SK-N-SH (cell line): ENCODE measurements at regions not wholly inside any gene's neighbourhood (a gene's known extent, or its start where the extent isn't known, plus 50 kb on each side); places are given as distances from the start of the nearest gene placed in this dataset.

Experiments used
- CTCF ChIA-PET: fragments of 300-600, 350-600 bp; formaldehyde crosslinking; extraction: SDS; loops from one replicate; lab custom pipeline; 2021; lab: Yijun Ruan, JAX
- POLR2A ChIA-PET: fragments of 350-600 bp; sonication (Branson Sonifier 250); formaldehyde crosslinking; extraction: SDS; loops from one replicate; lab custom pipeline; 2020; ENCODE audit warnings: antibody characterized with exemption, inconsistent platforms; lab: Yijun Ruan, JAX
- DNase-seq: peaks from one replicate; pipeline ENCODE4 v3.0.0; 2012
- H2AFZ ChIP-seq: fragments of 200-600 bp; sonication (generic); 2 replicates; pipeline ENCODE4 v1.8.1; 2016; ENCODE audit warnings: antibody characterized with exemption, mild to moderate bottlenecking, low read depth
- H3F3A ChIP-seq: fragments of 200-600 bp; sonication (generic); replicated peaks from 2 replicates; pipeline ENCODE3; 2016; ENCODE audit warnings: antibody characterized with exemption, mild to moderate bottlenecking; ENCODE audit not compliant: insufficient read depth
- H3K27ac ChIP-seq, 2 experiments: fragments of 200-500 bp in 1 of 2; fragments of 200-600 bp in 1 of 2; sonication (Bioruptor generic) in 1 of 2; sonication (generic), shearing (Covaris generic) in 1 of 2; 2 replicates each; pipeline versions ENCODE4 v1.5.1 to v1.6.1; 2014 to 2016; ENCODE audit warnings: low read depth in 2 of 2, inconsistent platforms in 1 of 2, low read length in 1 of 2, mild to moderate bottlenecking in 1 of 2, mixed read lengths in 1 of 2
- H3K27me3 ChIP-seq: fragments of 200-600 bp; sonication (generic), shearing (Covaris generic); 2 replicates; pipeline ENCODE4 v1.6.1; 2016; ENCODE audit warnings: mixed run types; ENCODE audit not compliant: insufficient read depth
- H3K36me3 ChIP-seq, 2 experiments: fragments of 200-500 bp in 1 of 2; fragments of 200-600 bp in 1 of 2; sonication (Bioruptor generic) in 1 of 2; sonication (generic) in 1 of 2; replicated peaks in 1 of 2; 2 replicates each; pipeline versions ENCODE3 to v1.5.1; 2014 to 2016; ENCODE audit warnings: low read length in 1 of 2, mild to moderate bottlenecking in 1 of 2; ENCODE audit not compliant: insufficient read depth in 2 of 2, control insufficient read depth in 1 of 2
- H3K4me1 ChIP-seq, 2 experiments: fragments of 200-500 bp in 1 of 2; fragments of 200-600 bp in 1 of 2; sonication (Bioruptor generic) in 1 of 2; sonication (generic), shearing (Covaris generic) in 1 of 2; 2 replicates each; pipeline versions ENCODE4 v1.5.1 to v1.6.1; 2014 to 2016; ENCODE audit warnings: low read depth in 1 of 2, low read length in 1 of 2, mixed run types in 1 of 2; ENCODE audit not compliant: insufficient read depth in 2 of 2, control insufficient read depth in 1 of 2
- H3K4me2 ChIP-seq: fragments of 200-600 bp; sonication (generic), shearing (Covaris generic); 2 replicates; pipeline ENCODE4 v1.6.1; 2017; ENCODE audit warnings: mixed run types
- H3K4me3 ChIP-seq, 2 experiments: fragments of 200-500 bp in 1 of 2; fragments of 200-600 bp in 1 of 2; sonication (Bioruptor generic) in 1 of 2; sonication (generic), shearing (Covaris generic) in 1 of 2; 2 replicates each; pipeline versions ENCODE4 v1.5.1 to v1.8.1; 2014 to 2016; ENCODE audit warnings: low read depth in 2 of 2, inconsistent platforms in 1 of 2, low read length in 1 of 2, mild to moderate bottlenecking in 1 of 2, mixed read lengths in 1 of 2, moderate library complexity in 1 of 2
- H3K79me2 ChIP-seq: fragments of 200-600 bp; sonication (generic); 2 replicates; pipeline ENCODE4 v1.8.1; 2017; ENCODE audit warnings: mild to moderate bottlenecking; ENCODE audit not compliant: insufficient read depth
- H3K9ac ChIP-seq: fragments of 200-600 bp; sonication (generic); 2 replicates; pipeline ENCODE4 v1.6.1; 2017; ENCODE audit warnings: mixed run types
- H3K9me2 ChIP-seq: fragments of 200-600 bp; sonication (generic); 2 replicates; pipeline ENCODE4 v1.6.1; 2017; ENCODE audit warnings: mixed run types
- H3K9me3 ChIP-seq: fragments of 200-600 bp; sonication (generic); 2 replicates; pipeline ENCODE4 v1.6.1; 2017; ENCODE audit warnings: mixed run types, mild to moderate bottlenecking, moderate library complexity
- H4K20me1 ChIP-seq: fragments of 200-600 bp; sonication (generic); 2 replicates; pipeline ENCODE4 v1.6.1; 2017; ENCODE audit warnings: mild to moderate bottlenecking, mixed run types; ENCODE audit not compliant: insufficient read depth
- EP300 ChIP-seq, 2 experiments: IDR thresholded peaks; 2 replicates each; pipeline versions ENCODE4 v1.4.0 to v1.6.1; 2012; ENCODE audit warnings: borderline replicate concordance in 1 of 2, low read depth in 1 of 2, low read length in 1 of 2
- EZH2phosphoT487 ChIP-seq: fragments of 200-600 bp; sonication (generic); IDR thresholded peaks from 2 replicates; pipeline ENCODE4 v1.6.1; 2017; ENCODE audit warnings: low read depth, mixed run types, mild to moderate bottlenecking, antibody characterized with exemption, moderate library complexity, borderline replicate concordance
- FOSL2 ChIP-seq: IDR thresholded peaks from 2 replicates; pipeline ENCODE4 v1.4.0; 2012; ENCODE audit warnings: low read depth, mild to moderate bottlenecking, moderate library complexity, borderline replicate concordance
- FOXJ3 ChIP-seq: sonication (generic); formaldehyde crosslinking; IDR thresholded peaks from 2 replicates; pipeline ENCODE4 v1.5.1; 2020; ENCODE audit warnings: mild to moderate bottlenecking, missing genetic modification reagents
- FOXM1 ChIP-seq: IDR thresholded peaks from 2 replicates; pipeline ENCODE4 v1.4.0; 2012; ENCODE audit warnings: low read depth, mild to moderate bottlenecking
- GABPA ChIP-seq: IDR thresholded peaks from 2 replicates; pipeline ENCODE4 v1.4.0; 2012; ENCODE audit warnings: low read depth, mild to moderate bottlenecking
- JUND ChIP-seq: IDR thresholded peaks from 2 replicates; pipeline ENCODE4 v1.4.0; 2012
- NFIC ChIP-seq: IDR thresholded peaks from 2 replicates; pipeline ENCODE4 v1.4.0; 2012; ENCODE audit warnings: borderline replicate concordance
- NRF1 ChIP-seq: IDR thresholded peaks from 2 replicates; pipeline ENCODE4 v1.6.1; 2012; ENCODE audit warnings: low read depth, mild to moderate bottlenecking, low read length
- PBX3 ChIP-seq: IDR thresholded peaks from 2 replicates; pipeline ENCODE4; 2012
- POLR2AphosphoS5 ChIP-seq: IDR thresholded peaks from 2 replicates; pipeline ENCODE4 v1.6.1; 2012; ENCODE audit warnings: low read depth, low read length
- RAD21 ChIP-seq: IDR thresholded peaks from 2 replicates; pipeline ENCODE4 v1.6.1; 2012; ENCODE audit warnings: mild to moderate bottlenecking, low read length
- REST ChIP-seq: IDR thresholded peaks from 2 replicates; pipeline ENCODE4 v1.6.1; 2012; ENCODE audit warnings: mild to moderate bottlenecking, low read depth, low read length, moderate library complexity
- RFX5 ChIP-seq: IDR thresholded peaks from 2 replicates; pipeline ENCODE4 v1.6.1; 2012; ENCODE audit warnings: mild to moderate bottlenecking, improper control_type of control experiment, low read length
- RXRA ChIP-seq: IDR thresholded peaks from 2 replicates; pipeline ENCODE4 v1.4.0; 2012; ENCODE audit warnings: low read depth, mild to moderate bottlenecking, borderline replicate concordance
- SIN3A ChIP-seq: IDR thresholded peaks from 2 replicates; pipeline ENCODE4 v1.6.1; 2012; ENCODE audit warnings: low read depth, mild to moderate bottlenecking, low read length, moderate library complexity, borderline replicate concordance
- SMC3 ChIP-seq: IDR thresholded peaks from 2 replicates; pipeline ENCODE4 v1.6.1; 2012; ENCODE audit warnings: low read depth, low read length, improper control_type of control experiment
- TEAD4 ChIP-seq: IDR thresholded peaks from 2 replicates; pipeline ENCODE4 v1.4.0; 2012; ENCODE audit warnings: mild to moderate bottlenecking, borderline replicate concordance; ENCODE audit not compliant: insufficient read depth
- USF1 ChIP-seq: IDR thresholded peaks from 2 replicates; pipeline ENCODE4 v1.4.0; 2012; ENCODE audit warnings: low read depth, borderline replicate concordance
- USF2 ChIP-seq: fragments of 150-350 bp; IDR thresholded peaks from 2 replicates; pipeline ENCODE4 v1.6.1; 2017; ENCODE audit warnings: antibody characterized with exemption, low read length, low read depth, borderline replicate concordance
- YY1 ChIP-seq: IDR thresholded peaks from 2 replicates; pipeline ENCODE4 v1.4.0; 2012; ENCODE audit warnings: low read depth, mild to moderate bottlenecking
- ZBTB33 ChIP-seq: IDR thresholded peaks from 2 replicates; pipeline ENCODE4 v1.4.0; 2012; ENCODE audit warnings: low read depth, borderline replicate concordance
- WGBS: methylation state at CpG from one replicate; pipeline ENCODE4 v1.1.6; 2017; ENCODE audit warnings: low lambda C conversion rate; 5-methylcytosine and 5-hydroxymethylcytosine counted together

GRCh38 chr9:108017671-108018070, 528.1 kb upstream of the KLF4 start:
- Histone ChIP-seq H3K79me2 (no peaks in the 10 kb centered on the region), H3K27ac (no peak overlapping the region), H3K9me3 (no peaks in the 10 kb centered on the region), H3F3A (no peaks in the 10 kb centered on the region), H3K9me2 (no peaks in the 10 kb centered on the region), H3K4me1 (no peaks in the 10 kb centered on the region), H3K4me2 (no peak overlapping the region), H3K27me3 (no peaks in the 10 kb centered on the region; the same call in 1 of the 2 replicates), H2AFZ (no peak overlapping the region), H4K20me1 (no peaks in the 10 kb centered on the region), H3K9ac (no peak overlapping the region), H3K4me3 (no peak overlapping the region), H3K36me3 (no peaks in the 10 kb centered on the region)
- ChIA-PET POLR2A (no interaction called here), CTCF (no interaction called here)
- 46% methylated on average over 7 of the region's 7 CpGs for WGBS
- no peak for DNase-seq
- TF ChIP-seq RFX5, result no peak
- no peak for TF ChIP-seq SMC3
- no peak for TF ChIP-seq USF1
- TF ChIP-seq SIN3A, result no peak
- no peak for TF ChIP-seq NFIC
- TF ChIP-seq FOXM1, result no peak
- no peak for TF ChIP-seq JUND
- no peak for TF ChIP-seq REST
- TF ChIP-seq EP300 (IDR thresholded peaks at IDR 0.05; ENCODE audit: borderline replicate concordance in 1 of 2, low read depth in 1 of 2, low read length in 1 of 2), result no peak
- no peak for TF ChIP-seq GABPA
- TF ChIP-seq RAD21, result no peak
- TF ChIP-seq RXRA, result no peak
- no peak for TF ChIP-seq YY1
- no peak for TF ChIP-seq FOSL2
- no peak for TF ChIP-seq TEAD4

- no peaks in the 10 kb centered on the region for H4K20me1 ChIP-seq
- TF ChIP-seq USF2 (no peak), EZH2phosphoT487 (no peak), POLR2AphosphoS5 (no peak), FOXJ3 (no peak), ZBTB33 (no peak), RAD21 (no peak), TEAD4 (no peak), PBX3 (no peak), RFX5 (no peak), GABPA (no peak), NRF1 (no peak), NFIC (no peak)
These were observed 526.9 kb upstream of the KLF4 start for GRCh38 chr9:108016446-108016845.

More at GRCh38 chr9:108016446-108016845, 526.9 kb upstream of the KLF4 start:
- H3K9me2 ChIP-seq, result no peaks in the 10 kb centered on the region
- H3K4me3 ChIP-seq, result no peak overlapping the region
- CTCF ChIA-PET, result no interaction called here
- H3K4me2 ChIP-seq, result no peak overlapping the region
- no peaks in the 10 kb centered on the region for H3K36me3 ChIP-seq
- H3K27me3 ChIP-seq, result no peaks in the 10 kb centered on the region; the same call in 1 of the 2 replicates
- H2AFZ ChIP-seq, result no peak overlapping the region
- no peak overlapping the region for H3K9ac ChIP-seq
- H3K79me2 ChIP-seq, result no peaks in the 10 kb centered on the region
- no peak overlapping the region for H3K27ac ChIP-seq
- H3K4me1 ChIP-seq, result no peaks in the 10 kb centered on the region
- 29% methylated on average over 3 of the region's 3 CpGs for WGBS
- POLR2A ChIA-PET, result no interaction called here
- H3F3A ChIP-seq, result no peaks in the 10 kb centered on the region
- DNase-seq, result no peak
- no peaks in the 10 kb centered on the region for H3K9me3 ChIP-seq
